DOHH2 (cell line): ENCODE measurements at regions not wholly inside any gene's neighbourhood (a gene's known extent, or its start where the extent isn't known, plus 50 kb on each side); places are given as distances from the start of the nearest gene placed in this dataset.
A peak's percentile ranks its signal among the peaks of the same experiment; 100 is the strongest.

ENCODE experiments used
- H3F3A ChIP-seq: fragments of 200-600 bp; sonication (generic), shearing (Covaris generic); 2 replicates; pipeline ENCODE4 v1.6.0; 2016; ENCODE audit warnings: antibody characterized with exemption, mild to moderate bottlenecking; ENCODE audit not compliant: control insufficient read depth, insufficient read depth
- H3K27ac ChIP-seq: fragments of 200-600 bp; sonication (generic); 2 replicates; pipeline ENCODE4 v1.5.1; 2014; ENCODE audit warnings: low read depth, mild to moderate bottlenecking, low read length, moderate library complexity
- H3K27me3 ChIP-seq: fragments of 200-600 bp; sonication (generic); 2 replicates; pipeline ENCODE4 v1.6.1; 2014; ENCODE audit warnings: mild to moderate bottlenecking, low read length, mixed read lengths; ENCODE audit not compliant: control insufficient read depth
- H3K36me3 ChIP-seq: fragments of 200-600 bp; sonication (generic); 2 replicates; pipeline ENCODE4 v1.6.1; 2014; ENCODE audit warnings: mild to moderate bottlenecking, low read length, moderate library complexity, mixed read lengths; ENCODE audit not compliant: control insufficient read depth
- H3K4me1 ChIP-seq: fragments of 200-600 bp; sonication (generic); 2 replicates; pipeline ENCODE4 v1.6.1; 2014; ENCODE audit warnings: mild to moderate bottlenecking, low read length, mixed read lengths; ENCODE audit not compliant: control insufficient read depth
- H3K4me2 ChIP-seq: fragments of 200-600 bp; sonication (generic); 2 replicates; pipeline ENCODE4 v1.6.0; 2014; ENCODE audit warnings: mild to moderate bottlenecking, low read length, moderate library complexity
- H3K4me3 ChIP-seq: fragments of 200-600 bp; sonication (generic); 2 replicates; pipeline ENCODE4 v1.5.1; 2014; ENCODE audit warnings: mild to moderate bottlenecking, low read length, mixed read lengths
- H3K79me2 ChIP-seq: fragments of 200-600 bp; sonication (generic); 2 replicates; pipeline ENCODE4 v1.6.1; 2014; ENCODE audit warnings: mild to moderate bottlenecking, low read length, mixed read lengths; ENCODE audit not compliant: control insufficient read depth
- H3K9me2 ChIP-seq: fragments of 200-600 bp; sonication (generic); replicated peaks from 2 replicates; pipeline ENCODE4 v1.6.1; 2014; ENCODE audit warnings: mild to moderate bottlenecking, low read length, mixed read lengths; ENCODE audit not compliant: control insufficient read depth
- H3K9me3 ChIP-seq: fragments of 200-600 bp; sonication (generic); 2 replicates; pipeline ENCODE4 v1.6.1; 2014; ENCODE audit warnings: antibody characterized with exemption, low read length, mixed read lengths; ENCODE audit not compliant: control insufficient read depth, insufficient read depth
- H4K20me1 ChIP-seq: fragments of 200-600 bp; sonication (generic); 2 replicates; pipeline ENCODE4 v1.6.0; 2014; ENCODE audit warnings: low read depth, mild to moderate bottlenecking, antibody characterized with exemption, low read length, moderate library complexity; ENCODE audit not compliant: control insufficient read depth, insufficient read depth
- CTCF ChIP-seq: fragments of 200-600 bp; sonication (generic); IDR thresholded peaks from one replicate; pipeline ENCODE4 v1.5.1; 2014; ENCODE audit warnings: antibody characterized with exemption, mild to moderate bottlenecking, low read depth, low read length; ENCODE audit not compliant: poor library complexity, severe bottlenecking
- EZH2phosphoT487 ChIP-seq: fragments of 200-600 bp; sonication (generic); IDR thresholded peaks from 2 replicates; pipeline ENCODE4 v1.6.1; 2017; ENCODE audit warnings: borderline replicate concordance, mild to moderate bottlenecking, antibody characterized with exemption, low read length, moderate library complexity, mixed read lengths

- peaks cover 12% of the 10 kb centered on the region; the same call in 1 of the 2 replicates for H3K27me3 ChIP-seq
- no peaks in the 10 kb centered on the region for H3K9me3 ChIP-seq
- H4K20me1 ChIP-seq, result no peaks in the 10 kb centered on the region
- H3K27ac ChIP-seq, result no peak overlapping the region
- H3K4me3 ChIP-seq, result no peak overlapping the region
- no peaks in the 10 kb centered on the region for H3K36me3 ChIP-seq
- no peaks in the 10 kb centered on the region for H3K4me1 ChIP-seq
- peak; percentile 17 for TF ChIP-seq CTCF
- TF ChIP-seq EZH2phosphoT487, result no peak
- no peaks in the 10 kb centered on the region for H3K79me2 ChIP-seq
- H3K9me2 ChIP-seq, result no peaks in the 10 kb centered on the region
- no peak overlapping the region for H3K4me2 ChIP-seq
- H3F3A ChIP-seq, result no peaks in the 10 kb centered on the region
These were observed 112.2 kb upstream of the GJB5 start for GRCh38 chr1:34642679-34643078.

GRCh38 chr1:34645109-34645688, 109.6 kb upstream of the GJB5 start:
- no peak overlapping the region for H3K4me3 ChIP-seq
- H3K9me2 ChIP-seq, result no peaks in the 10 kb centered on the region
- no peaks in the 10 kb centered on the region for H3K9me3 ChIP-seq
- H3K27me3 ChIP-seq, result peaks cover 24% of the 10 kb centered on the region
- H3K79me2 ChIP-seq, result no peaks in the 10 kb centered on the region
- no peak overlapping the region for H3K27ac ChIP-seq
- no peak overlapping the region for H3K4me2 ChIP-seq
- H3K36me3 ChIP-seq, result no peaks in the 10 kb centered on the region
- H3K4me1 ChIP-seq, result no peaks in the 10 kb centered on the region
- H3F3A ChIP-seq, result no peaks in the 10 kb centered on the region
- TF ChIP-seq CTCF (no peak), EZH2phosphoT487 (no peak)
- H4K20me1 ChIP-seq, result no peaks in the 10 kb centered on the region

GRCh38 chr1:34645919-34646318, 108.9 kb upstream of the GJB5 start:
- TF ChIP-seq CTCF (no peak), EZH2phosphoT487 (no peak)
- H3F3A ChIP-seq, result no peaks in the 10 kb centered on the region
- H3K4me1 ChIP-seq, result no peaks in the 10 kb centered on the region
- H3K4me3 ChIP-seq, result no peak overlapping the region
- H3K4me2 ChIP-seq, result no peak overlapping the region
- H3K9me3 ChIP-seq, result no peaks in the 10 kb centered on the region
- no peaks in the 10 kb centered on the region for H4K20me1 ChIP-seq
- no peaks in the 10 kb centered on the region for H3K36me3 ChIP-seq
- no peaks in the 10 kb centered on the region for H3K9me2 ChIP-seq
- H3K79me2 ChIP-seq, result no peaks in the 10 kb centered on the region
- peaks cover 24% of the 10 kb centered on the region for H3K27me3 ChIP-seq
- H3K27ac ChIP-seq, result no peak overlapping the region
